Motor neuron (in vitro differentiated cells): ENCODE measurements at regions not wholly inside any gene's neighbourhood (a gene's known extent, or its start where the extent isn't known, plus 50 kb on each side); places are given as distances from the start of the nearest gene placed in this dataset.
"Not testable (repeated sequence)": the region's sequence is repeated elsewhere in the genome, so short reads cannot be mapped to it uniquely, and the experiment has no call there.

Experiments used
- ATAC-seq, 8 experiments: fragments of 200-7000 bp; cut with Tn5 transposase; replicated peaks in 6 of 8; 2 replicates each; pipeline ENCODE4 v1.8.0; 2021; ENCODE audit warnings: mild to moderate bottlenecking in 8 of 8, moderate library complexity in 8 of 8
- H3K27ac ChIP-seq, 2 donors: fragments of 250-450 bp; sonication (Bioruptor Pico); 2 replicates each; pipeline ENCODE4 v1.9.0; 2021; ENCODE audit warnings: antibody characterized with exemption in 2 of 2, mild to moderate bottlenecking in 2 of 2, moderate library complexity in 1 of 2
- H3K4me1 ChIP-seq, 2 donors: fragments of 250-450 bp; sonication (Bioruptor Pico); replicated peaks in 1 of 2; 2 replicates each; pipeline ENCODE4 v1.6.1; 2021; ENCODE audit warnings: antibody characterized with exemption in 2 of 2, mild to moderate bottlenecking in 2 of 2, moderate library complexity in 1 of 2
- H3K4me3 ChIP-seq, 5 donors: fragments of 250-450 bp; sonication (Bioruptor Pico); 2 replicates each; pipeline ENCODE4 v1.9.0; 2021; ENCODE audit warnings: antibody characterized with exemption in 5 of 5, mild to moderate bottlenecking in 5 of 5, moderate library complexity in 4 of 5
- WGBS, 10 experiments: fragments of 450-650 bp; shearing (Covaris generic); methylation state at CpG; one replicate each; pipeline ENCODE4 v1.0.0; 2022; 5-methylcytosine and 5-hydroxymethylcytosine counted together
- in situ Hi-C, 9 experiments: fragments of 400-800 bp; cut with MboI; loops; one replicate each; pipeline ENCODE4 v1.15.0; 2021; ENCODE audit warnings: low sequenced_read_pairs in 9 of 9, low pct_unique_long_range_greater_than_20kb in 2 of 9; ENCODE audit not compliant: unreplicated experiment in 9 of 9

GRCh38 chr12:103011974-103012763, 54.7 kb downstream of the ASCL1 start:
- ATAC-seq, result no peak
- peak overlapping the region; percentile 22 to 57 for H3K27ac ChIP-seq
- H3K4me3 ChIP-seq, result no peak overlapping the region
- in situ Hi-C loops, result no loop called here
- 0 to 100% (median 13%) methylated on average over 1 to 2 of the region's 4 CpGs; no CpG with 5 or more reads in 6 of the 10 experiments for WGBS, 10 experiments
- H3K4me1 ChIP-seq, result peaks cover 19 to 26% of the 10 kb centered on the region in 2 donors

- peak in 5 of 8 experiments; percentile 77 to 94 (median 89) for ATAC-seq
- H3K4me1 ChIP-seq, result peaks cover 19 to 26% of the 10 kb centered on the region in 2 donors
- peak overlapping the region; percentile 22 to 57 for H3K27ac ChIP-seq
- in situ Hi-C loops, result no loop called here
- no peak overlapping the region for H3K4me3 ChIP-seq
- 0% methylated on average over 1 to 2 of the region's 8 CpGs; no CpG with 5 or more reads in 6 of the 10 experiments for WGBS, 10 experiments
Measured at GRCh38 chr12:103012884-103013283, 55.4 kb downstream of the ASCL1 start.

- peak in 5 of 8 experiments; percentile 41 to 81 (median 64) for ATAC-seq
- Histone ChIP-seq H3K4me3 (no peak overlapping the region), H3K27ac (no peak overlapping the region), H3K4me1 (peaks cover 19 to 26% of the 10 kb centered on the region in 2 donors)
- in situ Hi-C loops, result no loop called here
- 0 to 60% (median 38%) methylated on average over 1 to 6 of the region's 9 CpGs; no CpG with 5 or more reads in 3 of the 10 experiments for WGBS, 10 experiments
Measured at GRCh38 chr12:103013741-103014300, 56.3 kb downstream of the ASCL1 start.

GRCh38 chr12:103016381-103016780, 58.9 kb downstream of the ASCL1 start:
- H3K4me3 ChIP-seq, result no peak overlapping the region
- H3K27ac ChIP-seq, result no peak overlapping the region
- peaks cover 19 to 26% of the 10 kb centered on the region in 2 donors for H3K4me1 ChIP-seq
- no peak for ATAC-seq
- in situ Hi-C loops, result no loop called here

- Histone ChIP-seq H3K27ac (no peak overlapping the region), H3K4me3 (no peak overlapping the region), H3K4me1 (peaks cover 2 to 3% of the 10 kb centered on the region in 2 donors)
- no peak for ATAC-seq
- WGBS, 10 experiments, result 0 to 100% (median 69%) methylated on average over 1 of the region's 1 CpG; no CpG with 5 or more reads in 2 of the 10 experiments
- in situ Hi-C loops, result no loop called here
Measured at GRCh38 chr12:103020839-103021238, 63.4 kb downstream of the ASCL1 start.

- no peak for ATAC-seq
- 0 to 100% (median 82%) methylated on average over 1 to 2 of the region's 3 CpGs for WGBS, 10 experiments
- Histone ChIP-seq H3K4me3 (no peak overlapping the region), H3K27ac (no peak overlapping the region), H3K4me1 (peaks cover 3 to 4% of the 10 kb centered on the region in 2 donors)
- in situ Hi-C loops, result no loop called here
Measured at GRCh38 chr12:103021538-103022218, 64.2 kb downstream of the ASCL1 start.

GRCh38 chr12:103024650-103025049, 67.2 kb downstream of the ASCL1 start:
- no peak overlapping the region for H3K4me3 ChIP-seq

GRCh38 chr12:103026643-103027042, 69.2 kb downstream of the ASCL1 start:
- peak in 1 of 8 experiments; percentile 75 for ATAC-seq
- H3K4me1 ChIP-seq, H3K4me3 ChIP-seq, H3K27ac ChIP-seq, in situ Hi-C loops: not testable (repeated sequence)
- 29 to 100% (median 100%) methylated on average over 1 to 2 of the region's 3 CpGs; no CpG with 5 or more reads in 5 of the 10 experiments for WGBS, 10 experiments

More at GRCh38 chr12:103024650-103025049, 67.2 kb downstream of the ASCL1 start:
- ATAC-seq, result peak in 5 of 8 experiments; percentile 41 to 74 (median 73)
- WGBS, 10 experiments, result 20 to 71% (median 58%) methylated on average over 1 of the region's 1 CpG; no CpG with 5 or more reads in 6 of the 10 experiments
- H3K27ac ChIP-seq, result no peak overlapping the region
- in situ Hi-C loops, result no loop called here
- peaks cover 3 to 8% of the 10 kb centered on the region in 2 donors for H3K4me1 ChIP-seq

- H3K4me3 ChIP-seq, result no peak overlapping the region
- no peak overlapping the region for H3K27ac ChIP-seq
- WGBS, 10 experiments, result 8 to 76% (median 61%) methylated on average over 2 to 6 of the region's 6 CpGs
- H3K4me1 ChIP-seq, result peaks cover 3 to 6% of the 10 kb centered on the region in 2 donors
- in situ Hi-C loops, result no loop called here
- ATAC-seq, result peak in 5 of 8 experiments; percentile 54 to 73 (median 70)
Measured at GRCh38 chr12:103028881-103029639, 71.6 kb downstream of the ASCL1 start.

- no peaks in the 10 kb centered on the region for H3K4me1 ChIP-seq
- no peak for ATAC-seq
- no peak overlapping the region for H3K27ac ChIP-seq
- in situ Hi-C loops, result no loop called here
- 0 to 100% (median 60%) methylated on average over 1 of the region's 1 CpG; no CpG with 5 or more reads in 1 of the 10 experiments for WGBS, 10 experiments
- H3K4me3 ChIP-seq, result no peak overlapping the region
Measured at GRCh38 chr12:103036581-103037214, 79.2 kb downstream of the ASCL1 start.

GRCh38 chr12:103043531-103044486, 86.3 kb downstream of the ASCL1 start:
- Histone ChIP-seq H3K27ac (no peak overlapping the region), H3K4me3 (no peak overlapping the region), H3K4me1 (peaks cover 0 to 3% of the 10 kb centered on the region in 2 donors)
- ATAC-seq, result peak in 5 of 8 experiments; percentile 67 to 96 (median 93)
- 3 to 33% (median 8%) methylated on average over 3 to 15 of the region's 18 CpGs; no CpG with 5 or more reads in 1 of the 10 experiments for WGBS, 10 experiments
- in situ Hi-C loops, result no loop called here
